T47D (cell line): ENCODE measurements at regions not wholly inside any gene's neighbourhood (a gene's known extent, or its start where the extent isn't known, plus 50 kb on each side); places are given as distances from the start of the nearest gene placed in this dataset.
"Not testable (repeated sequence)": the region's sequence is repeated elsewhere in the genome, so short reads cannot be mapped to it uniquely, and the experiment has no call there.

ENCODE experiments used
- DNase-seq, 2 experiments: peaks; one replicate each; pipeline versions ENCODE4 v3.0.0 to v3.0.0-alpha.2; 2011 to 2012; ENCODE audit warnings: low read depth in 1 of 2, low spot score in 1 of 2
- JUND ChIP-seq: IDR thresholded peaks from 2 replicates; pipeline ENCODE4 v1.6.1; 2012; ENCODE audit warnings: low read depth
- in situ Hi-C: cut with HindIII; loops from 2 replicates; pipeline ENCODE4 v1.10.0; 2016; ENCODE audit warnings: low sequenced_read_pairs, low pct_unique_long_range_greater_than_20kb

GRCh38 chr12:9319842-9320173, 111.6 kb upstream of the PZP start:
- TF ChIP-seq JUND, result no peak
- no peak for DNase-seq
- in situ Hi-C loops, result no loop called here

GRCh38 chr12:9319044-9319841, 111.0 kb upstream of the PZP start:
- DNase-seq, result no peak
- in situ Hi-C loops, result no loop called here
- no peak for TF ChIP-seq JUND

- DNase-seq, in situ Hi-C loops: not testable (repeated sequence)
Observed at GRCh38 chr12:9313479-9313878, 105.3 kb upstream of the PZP start.

- DNase-seq, in situ Hi-C loops: not testable (repeated sequence)
Observed at GRCh38 chr12:9312406-9313392, 104.5 kb upstream of the PZP start.

- DNase-seq, in situ Hi-C loops: not testable (repeated sequence)
Observed at GRCh38 chr12:9311454-9311853, 103.3 kb upstream of the PZP start.

- in situ Hi-C loops, DNase-seq: not testable (repeated sequence)
Observed at GRCh38 chr12:9310645-9311044, 102.5 kb upstream of the PZP start.

GRCh38 chr12:9309749-9310148, 101.6 kb upstream of the PZP start:
- in situ Hi-C loops, DNase-seq: not testable (repeated sequence)

- in situ Hi-C loops, DNase-seq: not testable (repeated sequence)
Observed at GRCh38 chr12:9308745-9309144, 100.5 kb upstream of the PZP start.

- in situ Hi-C loops, result not testable (repeated sequence)
Observed at GRCh38 chr12:9308163-9308562, 100.0 kb upstream of the PZP start.

GRCh38 chr12:9307255-9307654, 99.1 kb upstream of the PZP start:
- in situ Hi-C loops, DNase-seq: not testable (repeated sequence)

More at GRCh38 chr12:9308163-9308562, 100.0 kb upstream of the PZP start:
- not testable (repeated sequence) for DNase-seq

- in situ Hi-C loops, DNase-seq: not testable (repeated sequence)
Observed at GRCh38 chr12:9306004-9306403, 97.8 kb upstream of the PZP start.

GRCh38 chr12:9304540-9304939, 96.3 kb upstream of the PZP start:
- in situ Hi-C loops, DNase-seq: not testable (repeated sequence)

- DNase-seq, in situ Hi-C loops: not testable (repeated sequence)
Observed at GRCh38 chr12:9295872-9296271, 87.7 kb upstream of the PZP start.

- in situ Hi-C loops, DNase-seq: not testable (repeated sequence)
Observed at GRCh38 chr12:9294072-9294620, 86.0 kb upstream of the PZP start.

GRCh38 chr12:9293391-9293790, 85.2 kb upstream of the PZP start:
- in situ Hi-C loops, result not testable (repeated sequence)

GRCh38 chr12:9289984-9290383, 81.8 kb upstream of the PZP start:
- in situ Hi-C loops, DNase-seq: not testable (repeated sequence)

More at GRCh38 chr12:9293391-9293790, 85.2 kb upstream of the PZP start:
- not testable (repeated sequence) for DNase-seq

- DNase-seq, in situ Hi-C loops: not testable (repeated sequence)
Observed at GRCh38 chr12:9284724-9285123, 76.5 kb upstream of the PZP start.

GRCh38 chr12:9284197-9284596, 76.0 kb upstream of the PZP start:
- in situ Hi-C loops, DNase-seq: not testable (repeated sequence)
